ENCODE measurements at regions not wholly inside any gene's neighbourhood (a gene's known extent, or its start where the extent isn't known, plus 50 kb on each side); places are given as distances from the start of the nearest gene placed in this dataset.

DNA sequence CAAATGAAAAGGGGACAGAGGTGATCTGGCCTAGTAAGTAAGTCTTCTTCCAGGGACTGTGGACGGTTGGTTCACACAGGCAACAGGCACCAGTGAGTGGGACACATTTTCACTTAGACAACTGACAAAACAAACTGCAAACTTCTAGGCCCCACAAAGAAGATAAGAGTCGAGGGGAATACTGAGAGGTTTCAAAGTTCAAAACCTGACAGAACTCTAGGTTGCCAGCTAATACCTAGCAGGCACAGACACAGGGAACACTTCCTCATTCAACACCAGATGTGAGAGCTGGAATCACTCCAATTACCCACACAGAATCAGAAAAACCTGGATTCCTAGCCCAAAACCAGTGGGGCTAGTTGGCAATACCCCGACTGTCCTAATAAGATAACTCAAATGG is 621.7 kb downstream of the ZPLD1 start:
- no peak for TF ChIP-seq ZFP3 (CRISPR knock-in tag; IDR thresholded peaks at IDR 0.05)
- no peak for TF ChIP-seq ZFP30 (CRISPR knock-in tag; IDR thresholded peaks at IDR 0.05)
- TF ChIP-seq ZC3H10 (CRISPR knock-in tag; IDR thresholded peaks at IDR 0.05), result no peak
- TF ChIP-seq ESRRG (CRISPR knock-in tag; IDR thresholded peaks at IDR 0.05), result no peak
- TF ChIP-seq TOX (CRISPR knock-in tag; IDR thresholded peaks at IDR 0.05; ENCODE audit: borderline replicate concordance), result no peak
- no peak for TF ChIP-seq ARNTL (CRISPR knock-in tag; IDR thresholded peaks at IDR 0.05; ENCODE audit: borderline replicate concordance, low read depth)
- TF ChIP-seq PPARA (CRISPR knock-in tag; IDR thresholded peaks at IDR 0.05; ENCODE audit: borderline replicate concordance), result no peak
- no peak for TF ChIP-seq CSDC2 (CRISPR knock-in tag; IDR thresholded peaks at IDR 0.05)
- peak; percentile 16; the same call in 1 of the 2 replicates for TF ChIP-seq TCF4 (CRISPR knock-in tag; IDR thresholded peaks at IDR 0.05; ENCODE audit: borderline replicate concordance)
- TF ChIP-seq, protein P1, sequence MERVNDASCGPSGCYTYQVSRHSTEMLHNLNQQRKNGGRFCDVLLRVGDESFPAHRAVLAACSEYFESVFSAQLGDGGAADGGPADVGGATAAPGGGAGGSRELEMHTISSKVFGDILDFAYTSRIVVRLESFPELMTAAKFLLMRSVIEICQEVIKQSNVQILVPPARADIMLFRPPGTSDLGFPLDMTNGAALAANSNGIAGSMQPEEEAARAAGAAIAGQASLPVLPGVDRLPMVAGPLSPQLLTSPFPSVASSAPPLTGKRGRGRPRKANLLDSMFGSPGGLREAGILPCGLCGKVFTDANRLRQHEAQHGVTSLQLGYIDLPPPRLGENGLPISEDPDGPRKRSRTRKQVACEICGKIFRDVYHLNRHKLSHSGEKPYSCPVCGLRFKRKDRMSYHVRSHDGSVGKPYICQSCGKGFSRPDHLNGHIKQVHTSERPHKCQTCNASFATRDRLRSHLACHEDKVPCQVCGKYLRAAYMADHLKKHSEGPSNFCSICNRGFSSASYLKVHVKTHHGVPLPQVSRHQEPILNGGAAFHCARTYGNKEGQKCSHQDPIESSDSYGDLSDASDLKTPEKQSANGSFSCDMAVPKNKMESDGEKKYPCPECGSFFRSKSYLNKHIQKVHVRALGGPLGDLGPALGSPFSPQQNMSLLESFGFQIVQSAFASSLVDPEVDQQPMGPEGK (CRISPR knock-in tag; IDR thresholded peaks at IDR 0.05; ENCODE audit: borderline replicate concordance), result no peak
- no peak for TF ChIP-seq GLIS3 (CRISPR knock-in tag; IDR thresholded peaks at IDR 0.05)
- TF ChIP-seq, protein P2, sequence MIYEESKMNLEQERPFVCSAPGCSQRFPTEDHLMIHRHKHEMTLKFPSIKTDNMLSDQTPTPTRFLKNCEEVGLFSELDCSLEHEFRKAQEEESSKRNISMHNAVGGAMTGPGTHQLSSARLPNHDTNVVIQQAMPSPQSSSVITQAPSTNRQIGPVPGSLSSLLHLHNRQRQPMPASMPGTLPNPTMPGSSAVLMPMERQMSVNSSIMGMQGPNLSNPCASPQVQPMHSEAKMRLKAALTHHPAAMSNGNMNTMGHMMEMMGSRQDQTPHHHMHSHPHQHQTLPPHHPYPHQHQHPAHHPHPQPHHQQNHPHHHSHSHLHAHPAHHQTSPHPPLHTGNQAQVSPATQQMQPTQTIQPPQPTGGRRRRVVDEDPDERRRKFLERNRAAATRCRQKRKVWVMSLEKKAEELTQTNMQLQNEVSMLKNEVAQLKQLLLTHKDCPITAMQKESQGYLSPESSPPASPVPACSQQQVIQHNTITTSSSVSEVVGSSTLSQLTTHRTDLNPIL (CRISPR knock-in tag; IDR thresholded peaks at IDR 0.05; ENCODE audit: low read depth), result no peak
